ENCODE measurements at regions not wholly inside any gene's neighbourhood (a gene's known extent, or its start where the extent isn't known, plus 50 kb on each side); places are given as distances from the start of the nearest gene placed in this dataset.

DNA sequence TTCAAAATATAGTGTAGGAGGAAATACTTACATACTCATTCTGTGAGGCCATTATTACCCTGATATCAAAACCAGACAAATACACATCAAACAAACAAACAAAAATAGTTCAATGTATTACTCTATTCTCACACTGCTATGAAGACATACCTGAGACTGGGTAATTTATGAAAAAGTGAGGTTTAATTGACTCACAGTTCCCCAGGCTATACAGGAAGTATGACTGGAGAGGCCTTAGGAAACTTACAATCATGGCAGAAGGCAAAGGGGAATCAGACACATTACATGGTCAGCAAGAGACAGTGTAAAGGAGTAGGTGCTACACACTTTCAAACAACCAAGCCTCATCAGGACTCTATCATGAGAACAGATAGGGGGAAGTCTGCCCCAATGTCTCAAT, 1023.2 kb downstream of the TMTC2 start:
- TF ChIP-seq, protein P1, sequence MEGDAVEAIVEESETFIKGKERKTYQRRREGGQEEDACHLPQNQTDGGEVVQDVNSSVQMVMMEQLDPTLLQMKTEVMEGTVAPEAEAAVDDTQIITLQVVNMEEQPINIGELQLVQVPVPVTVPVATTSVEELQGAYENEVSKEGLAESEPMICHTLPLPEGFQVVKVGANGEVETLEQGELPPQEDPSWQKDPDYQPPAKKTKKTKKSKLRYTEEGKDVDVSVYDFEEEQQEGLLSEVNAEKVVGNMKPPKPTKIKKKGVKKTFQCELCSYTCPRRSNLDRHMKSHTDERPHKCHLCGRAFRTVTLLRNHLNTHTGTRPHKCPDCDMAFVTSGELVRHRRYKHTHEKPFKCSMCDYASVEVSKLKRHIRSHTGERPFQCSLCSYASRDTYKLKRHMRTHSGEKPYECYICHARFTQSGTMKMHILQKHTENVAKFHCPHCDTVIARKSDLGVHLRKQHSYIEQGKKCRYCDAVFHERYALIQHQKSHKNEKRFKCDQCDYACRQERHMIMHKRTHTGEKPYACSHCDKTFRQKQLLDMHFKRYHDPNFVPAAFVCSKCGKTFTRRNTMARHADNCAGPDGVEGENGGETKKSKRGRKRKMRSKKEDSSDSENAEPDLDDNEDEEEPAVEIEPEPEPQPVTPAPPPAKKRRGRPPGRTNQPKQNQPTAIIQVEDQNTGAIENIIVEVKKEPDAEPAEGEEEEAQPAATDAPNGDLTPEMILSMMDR (IDR thresholded peaks at IDR 0.05; ENCODE audit: borderline replicate concordance, extremely low read depth, low read length, poor library complexity, severe bottlenecking): no peak
- TF ChIP-seq EZH2 (IDR thresholded peaks at IDR 0.05; ENCODE audit: borderline replicate concordance, low read depth, low read length, severe bottlenecking): no peak

All from DND-41 (cell line).